ENCODE measurements at regions not wholly inside any gene's neighbourhood (a gene's known extent, or its start where the extent isn't known, plus 50 kb on each side); places are given as distances from the start of the nearest gene placed in this dataset.

DNA sequence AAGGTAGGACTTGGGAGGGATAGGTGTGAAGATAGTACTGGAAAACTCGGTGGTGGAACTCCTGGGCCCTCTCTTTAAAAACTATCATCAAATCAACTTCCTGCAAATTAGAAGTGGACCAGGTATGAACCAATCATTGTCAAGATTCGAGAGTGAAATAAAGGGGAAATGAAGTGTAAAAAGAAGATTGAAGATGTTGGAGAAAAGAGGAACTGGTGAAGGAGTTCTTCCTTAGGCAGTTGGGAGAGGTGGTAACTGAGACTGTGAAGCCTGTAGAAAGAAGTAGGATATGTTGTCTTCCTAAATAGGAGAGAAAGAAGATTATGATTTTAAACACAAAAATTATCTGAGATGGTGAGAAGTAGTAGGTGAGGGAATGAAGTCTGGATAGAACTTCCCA, 212.2 kb downstream of the PPP1R2C start:
- ChIA-PET CTCF (no interaction called here), POLR2A (no interaction called here)
- no peak for DNase-seq (ENCODE audit: extremely low spot score)
- no peak for TF ChIP-seq FOXK2 (IDR thresholded peaks at IDR 0.05)
- TF ChIP-seq, protein P1, sequence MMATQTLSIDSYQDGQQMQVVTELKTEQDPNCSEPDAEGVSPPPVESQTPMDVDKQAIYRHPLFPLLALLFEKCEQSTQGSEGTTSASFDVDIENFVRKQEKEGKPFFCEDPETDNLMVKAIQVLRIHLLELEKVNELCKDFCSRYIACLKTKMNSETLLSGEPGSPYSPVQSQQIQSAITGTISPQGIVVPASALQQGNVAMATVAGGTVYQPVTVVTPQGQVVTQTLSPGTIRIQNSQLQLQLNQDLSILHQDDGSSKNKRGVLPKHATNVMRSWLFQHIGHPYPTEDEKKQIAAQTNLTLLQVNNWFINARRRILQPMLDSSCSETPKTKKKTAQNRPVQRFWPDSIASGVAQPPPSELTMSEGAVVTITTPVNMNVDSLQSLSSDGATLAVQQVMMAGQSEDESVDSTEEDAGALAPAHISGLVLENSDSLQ (IDR thresholded peaks at IDR 0.05), result no peak
- TF ChIP-seq SUZ12 (IDR thresholded peaks at IDR 0.05), result no peak
- no peak for TF ChIP-seq HDGF (IDR thresholded peaks at IDR 0.05; ENCODE audit: borderline replicate concordance)
- TF ChIP-seq ARNT (IDR thresholded peaks at IDR 0.05), result no peak
- no peak for TF ChIP-seq ZNF384 (IDR thresholded peaks at IDR 0.05)
- TF ChIP-seq NFRKB (IDR thresholded peaks at IDR 0.05), result no peak
- TF ChIP-seq FOXM1 (IDR thresholded peaks at IDR 0.05; ENCODE audit: borderline replicate concordance), result no peak
- TF ChIP-seq LEF1 (IDR thresholded peaks at IDR 0.05; ENCODE audit: borderline replicate concordance), result no peak
- TF ChIP-seq FOXA1 (IDR thresholded peaks at IDR 0.05), result no peak
- TF ChIP-seq L3MBTL2 (conservative IDR thresholded peaks at IDR 0.05), result no peak
- TF ChIP-seq ELF4 (IDR thresholded peaks at IDR 0.05), result no peak
- TF ChIP-seq BHLHE40 (IDR thresholded peaks at IDR 0.05; ENCODE audit: borderline replicate concordance), result no peak
- no peak for TF ChIP-seq TARDBP (IDR thresholded peaks at IDR 0.05)
- TF ChIP-seq CTBP1 (IDR thresholded peaks at IDR 0.05; ENCODE audit: borderline replicate concordance), result no peak
- no peak for TF ChIP-seq SP1 (IDR thresholded peaks at IDR 0.05)

DNA sequence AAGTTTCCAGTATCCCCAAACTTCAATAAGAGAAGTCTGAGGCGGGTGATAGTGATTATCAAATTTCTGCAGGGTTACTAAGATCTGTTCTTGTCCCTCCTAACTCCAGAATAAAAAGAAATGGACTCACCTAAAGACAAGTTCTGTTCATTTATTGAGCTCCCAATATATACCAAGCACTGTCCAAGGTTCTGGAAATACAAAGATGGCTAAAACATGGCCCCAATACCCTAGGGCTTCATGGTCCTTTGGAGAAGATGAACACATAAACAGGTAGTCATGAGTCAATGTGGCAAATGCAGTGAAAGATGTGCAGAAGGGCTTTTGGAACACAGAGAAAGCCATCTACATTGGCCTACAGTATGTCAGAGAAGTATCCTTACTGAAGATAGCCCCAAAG, 231.2 kb downstream of the PPP1R2C start:
- ChIA-PET POLR2A (no interaction called here), CTCF (no interaction called here)
- no peak for DNase-seq (ENCODE audit: extremely low spot score)
- TF ChIP-seq ARNT (IDR thresholded peaks at IDR 0.05) (no peak), NFRKB (IDR thresholded peaks at IDR 0.05) (no peak), SUZ12 (IDR thresholded peaks at IDR 0.05) (no peak), FOXA1 (IDR thresholded peaks at IDR 0.05) (no peak), CTBP1 (IDR thresholded peaks at IDR 0.05; ENCODE audit: borderline replicate concordance) (no peak)

DNA sequence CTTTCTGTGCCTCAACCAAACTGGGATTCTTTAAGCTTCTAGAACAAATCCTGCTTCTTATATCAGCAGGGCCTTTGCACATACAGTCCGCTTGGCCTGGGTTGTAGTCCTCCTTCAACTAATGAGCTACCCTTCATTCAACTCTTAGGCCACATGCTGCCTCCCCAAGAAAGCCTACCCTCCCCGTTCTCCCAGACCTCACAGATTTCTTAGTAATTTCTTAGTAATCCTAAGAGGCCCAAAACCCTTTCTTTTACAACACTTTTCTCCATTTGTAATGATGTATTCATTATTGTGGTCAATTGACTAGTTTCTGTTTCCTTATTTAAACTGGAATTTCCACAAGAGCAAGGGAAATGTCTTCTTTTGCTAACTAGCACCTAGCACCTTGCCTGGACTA, 233.1 kb downstream of the PPP1R2C start:
- TF ChIP-seq, protein P1 (IDR thresholded peaks at IDR 0.05), result no peak
- POLR2A ChIA-PET, result no interaction called here
- DNase-seq (ENCODE audit: extremely low spot score), result no peak
- CTCF ChIA-PET, result no interaction called here

DNA sequence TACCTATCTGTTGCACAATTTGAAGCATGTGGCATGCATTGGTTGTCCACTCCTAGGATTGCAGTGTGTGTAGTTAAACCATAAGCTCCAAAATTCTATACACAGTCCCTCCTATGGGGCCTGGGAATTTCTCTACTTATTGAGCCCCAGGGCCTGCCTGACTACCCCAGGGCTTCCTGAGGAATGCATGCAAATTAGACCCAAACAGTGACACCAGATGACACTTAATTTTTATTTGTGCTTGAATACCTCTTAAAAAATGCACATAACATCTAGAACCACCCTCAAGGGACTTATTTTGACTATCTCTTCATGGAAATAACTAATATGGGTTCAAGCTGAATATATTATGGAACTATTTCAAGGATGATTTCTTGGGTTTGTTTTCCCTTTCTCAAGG, 236.4 kb downstream of the PPP1R2C start:
- CTCF ChIA-PET, result no interaction called here
- TF ChIP-seq NFRKB (IDR thresholded peaks at IDR 0.05) (no peak), FOXA1 (IDR thresholded peaks at IDR 0.05) (no peak), SUZ12 (IDR thresholded peaks at IDR 0.05) (no peak), BHLHE40 (IDR thresholded peaks at IDR 0.05; ENCODE audit: borderline replicate concordance) (no peak), LEF1 (IDR thresholded peaks at IDR 0.05; ENCODE audit: borderline replicate concordance) (no peak), L3MBTL2 (conservative IDR thresholded peaks at IDR 0.05) (no peak), ELF4 (IDR thresholded peaks at IDR 0.05) (no peak), FOXK2 (IDR thresholded peaks at IDR 0.05) (no peak), TARDBP (IDR thresholded peaks at IDR 0.05) (no peak), HDGF (IDR thresholded peaks at IDR 0.05; ENCODE audit: borderline replicate concordance) (no peak), FOXM1 (IDR thresholded peaks at IDR 0.05; ENCODE audit: borderline replicate concordance) (no peak), CTBP1 (IDR thresholded peaks at IDR 0.05; ENCODE audit: borderline replicate concordance) (no peak), ZNF384 (IDR thresholded peaks at IDR 0.05) (no peak)
- TF ChIP-seq, protein P1 (IDR thresholded peaks at IDR 0.05), result no peak
- POLR2A ChIA-PET, result no interaction called here
- DNase-seq (ENCODE audit: extremely low spot score), result no peak

DNA sequence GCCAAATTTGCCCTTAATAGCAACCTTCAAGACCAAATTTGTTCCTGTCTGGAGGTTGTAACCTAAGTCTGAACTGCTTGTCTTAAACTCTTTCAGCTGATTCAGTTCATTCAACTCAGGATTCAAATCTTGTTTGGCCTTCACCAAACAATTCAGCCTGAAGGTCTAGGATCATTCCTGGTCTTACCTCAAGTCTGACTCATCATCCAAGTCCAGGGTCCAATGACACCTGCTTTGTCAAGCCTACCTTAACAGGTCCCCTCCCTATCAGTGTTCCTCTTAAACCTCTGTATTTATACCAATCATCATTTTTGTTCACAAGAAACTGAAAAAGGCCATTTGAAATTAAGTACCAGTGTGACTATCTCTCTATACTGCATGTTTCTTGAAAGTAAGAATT, 237.8 kb downstream of the PPP1R2C start:
- ChIA-PET CTCF (interaction anchor here (0.6 to 0.8 kb wide), 2 partner anchors 157 to 759 kb away, joined by 3 read pairs; no protein-coding TSS in a partner anchor), POLR2A (no interaction called here)
- no peak for DNase-seq (ENCODE audit: extremely low spot score)
- TF ChIP-seq SUZ12 (IDR thresholded peaks at IDR 0.05) (no peak), NFRKB (IDR thresholded peaks at IDR 0.05) (no peak), LEF1 (IDR thresholded peaks at IDR 0.05; ENCODE audit: borderline replicate concordance) (no peak), HDGF (IDR thresholded peaks at IDR 0.05; ENCODE audit: borderline replicate concordance) (no peak), FOXA1 (IDR thresholded peaks at IDR 0.05) (no peak), FOXK2 (IDR thresholded peaks at IDR 0.05) (no peak), TARDBP (IDR thresholded peaks at IDR 0.05) (no peak), L3MBTL2 (conservative IDR thresholded peaks at IDR 0.05) (no peak), ZNF384 (IDR thresholded peaks at IDR 0.05) (no peak), BHLHE40 (IDR thresholded peaks at IDR 0.05; ENCODE audit: borderline replicate concordance) (no peak), ELF4 (IDR thresholded peaks at IDR 0.05) (no peak), FOXM1 (IDR thresholded peaks at IDR 0.05; ENCODE audit: borderline replicate concordance) (no peak), CTBP1 (IDR thresholded peaks at IDR 0.05; ENCODE audit: borderline replicate concordance) (no peak)
- TF ChIP-seq, protein P1 (IDR thresholded peaks at IDR 0.05), result no peak

DNA sequence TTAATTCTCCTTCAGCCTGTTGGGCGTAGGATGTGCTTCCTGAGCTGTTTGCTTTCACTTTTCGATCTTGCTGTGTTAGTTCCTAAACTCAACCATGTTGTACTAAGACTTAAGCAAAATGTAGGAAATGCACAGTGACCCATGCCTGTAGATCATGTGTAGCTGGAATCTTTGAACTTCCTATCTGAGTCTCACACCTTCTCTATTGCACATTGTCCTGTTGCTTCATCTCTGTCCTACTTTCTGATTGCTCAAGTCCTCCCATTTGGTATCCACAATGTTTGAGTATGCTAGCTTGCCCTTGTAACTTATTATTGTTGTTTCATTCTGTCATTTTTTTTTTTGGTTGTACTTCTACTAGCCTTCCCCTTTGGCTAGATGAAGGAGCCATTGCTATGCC, 239.6 kb downstream of the PPP1R2C start:
- POLR2A ChIA-PET, result no interaction called here

More for the DNA sequence above, 239.6 kb downstream of the PPP1R2C start:
- no peak for TF ChIP-seq LEF1 (IDR thresholded peaks at IDR 0.05; ENCODE audit: borderline replicate concordance)
- TF ChIP-seq SUZ12 (IDR thresholded peaks at IDR 0.05), result no peak
- TF ChIP-seq ELF4 (IDR thresholded peaks at IDR 0.05), result no peak
- no peak for TF ChIP-seq FOXA1 (IDR thresholded peaks at IDR 0.05)
- TF ChIP-seq TARDBP (IDR thresholded peaks at IDR 0.05), result no peak
- no peak for TF ChIP-seq BHLHE40 (IDR thresholded peaks at IDR 0.05; ENCODE audit: borderline replicate concordance)
- TF ChIP-seq ZNF384 (IDR thresholded peaks at IDR 0.05), result no peak
- TF ChIP-seq L3MBTL2 (conservative IDR thresholded peaks at IDR 0.05), result no peak
- TF ChIP-seq, protein P1 (IDR thresholded peaks at IDR 0.05), result no peak
- no peak for TF ChIP-seq FOXK2 (IDR thresholded peaks at IDR 0.05)
- no peak for TF ChIP-seq SP1 (IDR thresholded peaks at IDR 0.05)
- TF ChIP-seq CTBP1 (IDR thresholded peaks at IDR 0.05; ENCODE audit: borderline replicate concordance), result no peak
- DNase-seq (ENCODE audit: extremely low spot score), result no peak
- CTCF ChIA-PET, result no interaction called here

Data from HEK293T (cell line).